Body of pancreas (tissue), 4 donors: ENCODE measurements at regions not wholly inside any gene's neighbourhood (a gene's known extent, or its start where the extent isn't known, plus 50 kb on each side); places are given as distances from the start of the nearest gene placed in this dataset.

ENCODE experiments used
- POLR2A ChIP-seq, 3 donors: fragments of 450-650 bp; IDR thresholded peaks; one replicate each; pipeline ENCODE4 v1.6.1; 2016; ENCODE audit warnings: antibody characterized with exemption in 3 of 3, mild to moderate bottlenecking in 2 of 3
- TF ChIP-seq, protein P1 (sequence below), 7 experiments: fragments of 450-650 bp in 4 of 7; fragments of 200-600 bp in 3 of 7; sonication (generic) in 3 of 7; IDR thresholded peaks; one replicate each; pipeline ENCODE4 v1.5.1; 2016 to 2019; ENCODE audit warnings: antibody characterized with exemption in 7 of 7

DNA sequence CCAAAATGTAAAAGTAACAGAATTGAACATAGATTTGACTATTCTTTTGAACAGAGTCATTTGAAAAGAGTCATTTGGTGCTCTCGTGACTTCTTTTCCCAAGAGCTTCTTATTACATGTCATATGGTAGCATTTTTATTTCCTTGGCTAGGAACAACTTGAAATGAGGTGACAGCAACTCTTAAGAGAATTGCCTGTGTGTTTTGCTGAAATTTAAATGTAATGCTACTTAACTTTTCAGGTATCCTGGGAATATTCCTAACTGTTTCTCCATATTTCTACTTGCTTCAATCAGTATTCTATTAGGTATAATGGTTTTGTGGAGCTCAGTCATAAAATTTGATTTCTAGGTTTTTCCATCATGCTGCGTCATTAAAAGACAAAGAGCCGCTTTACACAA lies 700.7 kb downstream of the LUZP2 start:
- TF ChIP-seq, protein P1, sequence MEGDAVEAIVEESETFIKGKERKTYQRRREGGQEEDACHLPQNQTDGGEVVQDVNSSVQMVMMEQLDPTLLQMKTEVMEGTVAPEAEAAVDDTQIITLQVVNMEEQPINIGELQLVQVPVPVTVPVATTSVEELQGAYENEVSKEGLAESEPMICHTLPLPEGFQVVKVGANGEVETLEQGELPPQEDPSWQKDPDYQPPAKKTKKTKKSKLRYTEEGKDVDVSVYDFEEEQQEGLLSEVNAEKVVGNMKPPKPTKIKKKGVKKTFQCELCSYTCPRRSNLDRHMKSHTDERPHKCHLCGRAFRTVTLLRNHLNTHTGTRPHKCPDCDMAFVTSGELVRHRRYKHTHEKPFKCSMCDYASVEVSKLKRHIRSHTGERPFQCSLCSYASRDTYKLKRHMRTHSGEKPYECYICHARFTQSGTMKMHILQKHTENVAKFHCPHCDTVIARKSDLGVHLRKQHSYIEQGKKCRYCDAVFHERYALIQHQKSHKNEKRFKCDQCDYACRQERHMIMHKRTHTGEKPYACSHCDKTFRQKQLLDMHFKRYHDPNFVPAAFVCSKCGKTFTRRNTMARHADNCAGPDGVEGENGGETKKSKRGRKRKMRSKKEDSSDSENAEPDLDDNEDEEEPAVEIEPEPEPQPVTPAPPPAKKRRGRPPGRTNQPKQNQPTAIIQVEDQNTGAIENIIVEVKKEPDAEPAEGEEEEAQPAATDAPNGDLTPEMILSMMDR (IDR thresholded peaks at IDR 0.05): no peak
- no peak for TF ChIP-seq POLR2A (IDR thresholded peaks at IDR 0.05)
